ENCODE measurements at regions not wholly inside any gene's neighbourhood (a gene's known extent, or its start where the extent isn't known, plus 50 kb on each side); places are given as distances from the start of the nearest gene placed in this dataset.

GRCh38 chr4:31148990-31149389 is 428.8 kb downstream of the PCDH7 start:
- TF ChIP-seq POLR2A (IDR thresholded peaks at IDR 0.05), result no peak
- TF ChIP-seq CTCF (IDR thresholded peaks at IDR 0.05), result no peak
